Thyroid gland (tissue), 4 donors: ENCODE measurements at regions not wholly inside any gene's neighbourhood (a gene's known extent, or its start where the extent isn't known, plus 50 kb on each side); places are given as distances from the start of the nearest gene placed in this dataset.

Experiments
- CTCF ChIP-seq, 6 experiments: fragments of 200-600 bp in 3 of 6; fragments of 450-650 bp in 3 of 6; sonication (generic) in 3 of 6; IDR thresholded peaks; one replicate each; pipeline ENCODE4 v1.5.1; 2016 to 2019; ENCODE audit warnings: antibody characterized with exemption in 6 of 6, mild to moderate bottlenecking in 2 of 6, inconsistent platforms in 1 of 6, moderate library complexity in 1 of 6
- POLR2A ChIP-seq, 2 donors: fragments of 450-650 bp; IDR thresholded peaks; one replicate each; pipeline ENCODE4 v1.6.1; 2017; ENCODE audit warnings: antibody characterized with exemption in 2 of 2, mild to moderate bottlenecking in 2 of 2, moderate library complexity in 1 of 2

- TF ChIP-seq CTCF (IDR thresholded peaks at IDR 0.05), result no peak
- TF ChIP-seq POLR2A (IDR thresholded peaks at IDR 0.05), result no peak
These were observed 57.1 kb upstream of the PAX3 start for GRCh38 chr2:222355860-222356259.
